HG03196 (cell line): ENCODE measurements at regions not wholly inside any gene's neighbourhood (a gene's known extent, or its start where the extent isn't known, plus 50 kb on each side); places are given as distances from the start of the nearest gene placed in this dataset.

ENCODE experiments used
- ATAC-seq: cut with Tn5 transposase; IDR thresholded peaks from one replicate; pipeline ENCODE4 v1.9.1; 2021; ENCODE audit not compliant: unreplicated experiment

GRCh38 chr13:78428646-78429045 is 174.7 kb downstream of the POU4F1 start:
- no peak for ATAC-seq

DNA sequence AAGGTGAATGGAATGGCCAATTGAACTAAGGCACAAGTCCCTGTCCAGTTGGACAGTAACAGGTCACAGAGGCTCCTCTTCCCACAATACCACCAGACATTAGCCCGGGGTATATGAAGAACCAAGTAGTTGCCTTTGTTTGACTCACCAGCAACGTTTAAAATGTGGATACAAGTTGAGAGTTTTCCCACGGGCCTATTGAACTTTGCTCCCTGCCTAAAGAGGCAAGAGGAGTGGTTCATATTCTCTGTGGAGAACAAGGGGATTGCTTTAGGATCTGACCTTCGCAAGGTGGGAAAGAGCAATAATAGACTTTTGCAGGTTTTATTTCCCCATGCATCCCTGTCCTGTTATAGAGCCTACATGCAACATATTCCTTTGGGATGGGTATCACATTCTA is 177.2 kb downstream of the POU4F1 start:
- no peak for ATAC-seq

- peak; percentile 69 for ATAC-seq
Measured at GRCh38 chr13:78420814-78421213, 182.5 kb downstream of the POU4F1 start.

- no peak for ATAC-seq
Measured at GRCh38 chr13:78413887-78414553, 189.3 kb downstream of the POU4F1 start.

DNA sequence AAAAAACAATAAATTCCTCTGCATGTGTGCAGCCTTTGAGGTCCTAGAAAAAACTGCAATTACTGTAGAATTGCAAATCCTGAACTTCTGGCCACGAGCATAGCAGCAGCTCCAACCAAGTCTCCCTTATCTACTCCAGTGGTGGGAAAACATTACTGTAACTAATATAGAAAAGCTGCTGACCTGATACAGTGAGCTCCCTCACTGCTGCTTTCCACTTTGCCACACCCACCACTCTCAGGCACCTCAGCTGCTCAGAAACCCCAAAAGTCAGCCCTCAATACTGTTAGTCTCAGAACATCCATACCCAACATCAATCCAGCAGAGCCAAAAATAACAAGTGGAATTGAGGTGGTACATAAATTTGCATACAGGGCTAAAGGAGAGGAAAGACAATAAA is 192.5 kb downstream of the POU4F1 start:
- ATAC-seq = no peak

GRCh38 chr13:78410164-78410563 is 193.2 kb downstream of the POU4F1 start:
- ATAC-seq = no peak

DNA sequence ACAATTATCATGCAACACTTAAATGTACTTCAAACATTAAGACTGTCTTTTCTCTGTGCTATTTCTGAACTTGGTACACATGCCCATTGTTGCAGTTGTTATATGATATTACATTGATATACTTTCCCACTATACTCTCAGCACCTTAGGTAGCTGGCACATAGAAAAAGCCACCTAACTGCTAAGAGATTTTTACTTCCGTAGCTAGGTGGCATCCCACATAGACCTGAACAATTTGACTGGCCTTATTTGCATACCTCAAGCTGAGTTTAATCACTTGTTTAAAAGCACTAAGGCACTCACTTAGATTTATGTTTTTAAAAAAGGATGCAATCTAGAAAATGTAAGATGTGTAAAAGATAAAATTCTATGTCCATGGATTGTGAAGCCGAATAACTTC is 194.2 kb downstream of the POU4F1 start:
- no peak for ATAC-seq

DNA sequence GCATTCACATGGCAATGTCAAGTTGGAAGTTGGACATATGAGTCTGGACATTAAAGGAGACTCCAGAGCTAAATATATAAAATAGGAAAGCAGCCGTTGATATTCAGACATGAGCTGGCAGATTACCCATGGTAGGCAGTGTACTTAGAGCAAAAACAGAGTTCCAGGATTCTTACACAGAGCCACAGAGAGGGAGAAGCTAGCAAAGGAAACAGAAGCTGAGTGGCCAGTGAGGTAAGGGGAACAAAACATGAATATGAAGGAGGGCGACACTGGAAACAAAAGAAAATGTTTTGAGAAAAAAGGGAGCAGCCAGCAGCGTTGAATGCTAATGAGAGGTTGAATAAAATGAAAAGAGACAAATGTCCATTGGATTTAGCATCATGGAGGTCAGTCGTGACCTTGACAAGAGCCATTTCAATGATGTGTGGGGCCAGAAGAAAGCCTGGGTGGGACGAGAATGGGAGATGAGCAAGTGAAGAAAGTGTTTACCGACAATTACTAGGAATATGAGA is 198.4 kb downstream of the POU4F1 start:
- ATAC-seq = no peak

GRCh38 chr13:78402708-78403400 is 200.5 kb downstream of the POU4F1 start:
- no peak for ATAC-seq

DNA sequence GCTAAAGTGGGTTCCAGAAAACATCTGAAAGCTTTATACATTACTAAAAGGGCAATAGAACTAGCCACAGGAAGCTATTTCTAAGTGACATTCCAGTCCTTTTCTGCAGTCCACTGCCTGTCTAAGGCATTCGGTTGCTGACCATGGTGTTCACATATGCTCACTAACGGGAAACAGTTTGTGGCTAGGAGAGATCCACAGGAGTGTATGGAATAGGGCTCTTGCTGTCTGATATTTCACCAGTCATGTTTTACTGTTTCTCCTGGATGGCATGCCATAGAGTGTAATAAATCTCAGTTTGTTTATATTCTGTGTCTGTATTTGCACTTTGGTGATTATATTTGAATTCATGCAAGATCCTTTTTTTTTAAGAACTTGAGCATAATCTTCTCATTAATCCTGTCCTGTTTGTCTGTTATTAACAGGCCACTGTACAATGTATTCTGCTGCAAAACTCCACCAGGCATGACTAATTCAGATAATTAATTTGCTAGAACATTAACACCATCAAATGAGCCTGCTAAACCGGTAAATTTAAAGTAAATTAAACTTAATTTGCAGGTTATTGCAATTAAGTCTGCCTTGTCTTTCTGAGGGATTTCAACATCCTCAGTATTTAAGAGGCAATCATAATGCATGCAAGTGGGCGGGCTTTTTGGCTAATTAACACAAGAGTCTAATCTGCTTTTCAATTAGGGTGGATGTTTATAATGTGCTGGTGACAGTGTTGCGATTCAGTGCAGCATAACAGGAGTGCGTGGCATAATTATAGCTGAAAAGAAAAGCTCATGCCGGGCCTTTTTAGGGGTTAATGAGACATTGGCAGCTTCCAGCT is 201.3 kb downstream of the POU4F1 start:
- ATAC-seq = no peak

GRCh38 chr13:78398743-78399410 is 204.5 kb downstream of the POU4F1 start:
- ATAC-seq = peak; percentile 93

DNA sequence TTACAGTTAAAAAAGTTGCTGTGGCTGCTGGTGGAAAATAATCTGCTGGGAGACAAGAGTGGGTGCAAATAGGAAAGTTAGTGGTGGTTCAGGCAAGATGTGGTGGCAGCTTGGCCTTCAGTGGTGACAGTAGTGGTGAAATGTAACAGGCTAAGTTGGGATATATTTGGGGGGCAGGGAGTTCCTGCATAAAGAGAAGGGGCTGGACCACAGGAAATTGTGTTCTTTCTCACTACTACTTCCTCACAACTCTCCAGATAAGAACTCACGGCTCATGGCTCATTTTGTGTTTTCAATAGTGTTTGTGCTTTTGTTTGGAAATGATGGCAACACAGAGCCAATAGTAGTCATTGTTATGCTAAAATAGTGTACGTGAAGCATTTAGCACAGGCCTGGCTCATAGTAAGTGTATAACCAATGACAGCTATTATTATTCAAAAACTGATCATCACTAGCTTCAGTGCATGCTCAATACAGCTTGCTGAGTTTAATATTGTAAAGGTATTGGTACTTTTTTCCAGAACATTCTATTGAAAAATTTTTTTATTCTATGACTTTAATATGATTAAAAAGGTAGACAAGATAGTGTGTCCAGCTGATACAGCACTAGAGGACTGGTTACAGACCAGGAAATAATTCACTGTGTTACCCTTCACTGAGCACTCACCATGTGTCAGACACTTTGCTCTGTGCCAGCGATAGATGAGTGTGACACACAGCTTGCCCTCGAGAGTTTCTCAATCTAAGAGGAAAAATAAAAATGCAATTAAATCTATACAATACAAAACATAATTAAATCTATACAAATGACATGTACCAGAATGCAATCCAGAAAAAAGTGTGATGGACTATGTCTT is 209.8 kb downstream of the POU4F1 start:
- ATAC-seq = no peak

DNA sequence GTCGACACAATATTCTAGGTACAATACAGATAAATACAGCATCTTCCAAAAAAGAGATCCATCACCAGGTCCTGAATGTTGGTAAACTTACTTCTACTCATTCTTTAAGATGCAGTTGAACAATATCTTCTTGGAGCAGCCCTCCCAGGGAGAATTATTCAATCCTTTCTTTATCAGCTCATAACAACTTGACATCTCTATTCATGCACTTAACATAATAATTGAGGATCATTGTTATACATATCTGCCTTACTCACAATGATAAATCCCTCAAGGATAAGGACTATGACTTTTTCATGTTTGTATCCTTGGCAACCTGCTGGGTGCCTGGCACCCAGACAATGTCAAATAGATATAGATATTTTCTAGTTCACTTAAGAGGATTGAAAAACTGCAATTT is 219.5 kb downstream of the POU4F1 start:
- ATAC-seq = no peak

DNA sequence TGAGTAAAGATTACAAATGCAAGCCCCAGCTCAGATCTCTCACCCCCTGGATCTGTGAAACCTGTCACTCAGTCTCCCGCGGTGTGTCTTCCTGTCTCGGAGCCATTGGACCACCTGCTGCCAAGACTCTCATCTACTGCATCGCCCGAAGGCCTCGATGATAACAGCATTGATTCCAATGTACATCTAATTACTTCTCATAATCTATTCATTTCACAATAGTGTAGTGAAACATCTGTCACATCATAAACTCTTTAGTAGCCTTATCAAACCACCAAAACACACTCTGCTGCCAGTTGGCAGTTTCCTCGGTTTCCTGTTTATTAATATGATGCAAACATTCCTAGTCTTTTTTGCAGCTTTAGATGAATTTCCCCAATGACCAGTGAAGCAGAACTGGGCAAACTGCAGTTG is 220.3 kb downstream of the POU4F1 start:
- ATAC-seq = no peak

DNA sequence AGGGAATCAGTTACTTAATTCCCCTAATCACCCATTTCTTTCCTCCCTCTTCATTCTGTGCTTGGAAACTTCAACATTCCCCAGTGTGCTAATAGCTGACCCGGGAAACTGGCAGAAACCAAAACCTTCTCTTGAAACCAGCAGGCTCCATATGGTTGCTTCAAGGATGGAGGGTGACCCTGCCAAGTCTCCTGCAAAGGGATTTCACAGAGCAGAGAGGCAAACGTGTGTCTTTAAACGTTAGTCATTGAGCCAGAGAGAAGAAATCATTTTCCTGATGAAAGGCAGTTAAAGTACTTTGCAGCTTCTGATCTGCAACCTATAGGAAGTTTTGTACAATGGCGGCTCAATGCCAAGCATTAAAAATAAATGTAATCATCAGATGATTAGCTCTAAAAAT is 220.9 kb downstream of the POU4F1 start:
- ATAC-seq = no peak

- no peak for ATAC-seq
Measured at GRCh38 chr13:78376822-78377221, 226.5 kb downstream of the POU4F1 start.

DNA sequence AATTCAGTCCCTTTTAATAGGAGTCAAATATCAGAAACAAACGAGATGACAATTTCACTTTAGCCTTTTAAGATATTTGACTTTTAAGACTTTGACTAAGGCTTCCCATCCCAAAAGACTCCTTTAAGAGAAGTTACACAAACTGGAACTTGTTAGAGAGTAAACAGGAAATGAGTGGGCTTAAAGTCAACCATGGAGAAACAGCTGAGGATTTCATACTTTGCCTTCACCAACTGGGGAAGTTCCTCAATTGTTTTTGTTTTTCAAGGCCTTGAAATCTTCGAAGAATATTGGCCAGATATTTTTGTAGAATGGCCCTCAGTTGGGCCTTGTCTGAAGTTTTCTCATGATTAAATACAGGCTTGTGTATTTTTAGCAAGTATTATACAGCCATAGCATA is 227.3 kb downstream of the POU4F1 start:
- ATAC-seq = no peak

- ATAC-seq = no peak
Measured at GRCh38 chr13:78372581-78372980, 230.8 kb downstream of the POU4F1 start.

DNA sequence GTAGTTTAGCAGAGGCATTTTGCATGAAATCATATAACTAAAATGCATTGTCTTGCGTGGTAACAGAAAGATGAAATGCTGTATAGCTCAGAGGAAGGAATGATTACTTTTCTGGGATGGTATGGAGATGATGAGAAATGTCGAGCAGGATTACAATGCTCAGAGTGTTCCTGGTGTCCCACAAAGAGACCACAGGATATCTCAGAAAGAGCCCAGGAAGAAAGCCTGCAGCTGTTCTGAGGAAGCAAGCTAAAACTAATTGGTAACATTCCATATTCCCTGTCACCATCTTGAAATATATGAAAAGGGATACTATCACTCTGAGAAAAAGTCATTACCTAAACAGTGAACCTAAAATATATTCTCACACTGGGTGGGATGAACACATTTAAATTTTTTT is 233.1 kb downstream of the POU4F1 start:
- no peak for ATAC-seq

GRCh38 chr13:78364711-78365110 is 238.6 kb downstream of the POU4F1 start:
- no peak for ATAC-seq
